ENCODE measurements at regions not wholly inside any gene's neighbourhood (a gene's known extent, or its start where the extent isn't known, plus 50 kb on each side); places are given as distances from the start of the nearest gene placed in this dataset.

DNA sequence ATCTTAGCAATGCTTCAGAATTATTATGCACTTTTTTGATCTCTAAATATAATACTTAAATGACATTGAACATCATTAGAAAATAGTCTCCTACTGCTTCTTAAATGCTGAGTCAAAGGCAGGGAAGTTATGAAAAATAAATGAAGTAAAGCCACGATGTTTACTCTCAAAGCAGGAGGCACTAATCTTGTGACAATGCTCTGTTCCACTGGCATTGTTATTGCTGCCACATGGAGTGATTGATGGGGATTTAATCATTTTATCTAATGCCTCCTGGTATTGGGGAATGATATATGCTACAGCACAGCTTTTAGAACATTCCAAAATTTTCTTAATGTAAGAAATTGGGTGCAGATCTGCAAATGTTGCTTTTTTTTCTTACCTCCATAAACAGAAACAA, 1655.4 kb upstream of the NUDT12 start:
- Histone ChIP-seq H3K4me2 (ENCODE audit: insufficient read depth, insufficient read length, low read length) (no peak overlapping the region), H3K27me3 (ENCODE audit: insufficient read depth, low read length) (no peaks in the 10 kb centered on the region), H3K4ac (ENCODE audit: low read depth, low read length) (no peak overlapping the region), H2BK15ac (ENCODE audit: low read depth, low read length) (no peak overlapping the region), H2BK120ac (ENCODE audit: low read depth, low read length, poor library complexity, severe bottlenecking) (no peak overlapping the region), H3K23me2 (ENCODE audit: insufficient read length, low read depth, low read length, poor library complexity, severe bottlenecking) (no peaks in the 10 kb centered on the region), H4K5ac (ENCODE audit: insufficient read length, low read depth, low read length) (no peak overlapping the region), H4K8ac (replicated peaks; ENCODE audit: insufficient read length, low read depth, low read length) (no peak overlapping the region), H3K14ac (ENCODE audit: insufficient read depth, low read length) (no peak overlapping the region), H3K56ac (ENCODE audit: insufficient read length, low read depth, low read length) (no peak overlapping the region), H3K4me1 (ENCODE audit: insufficient read depth, low read length) (no peaks in the 10 kb centered on the region), H2AK5ac (ENCODE audit: insufficient read length, low read length) (no peak overlapping the region), H3T11ph (ENCODE audit: low read length) (no peak overlapping the region), H2AFZ (ENCODE audit: low read length) (no peak overlapping the region), H3K18ac (ENCODE audit: insufficient read length, low read depth, low read length) (no peak overlapping the region), H3K23ac (ENCODE audit: insufficient read length, low read depth, low read length) (no peak overlapping the region), H3K27ac (ENCODE audit: insufficient read length, low read depth, low read length) (no peak overlapping the region), H2BK20ac (ENCODE audit: low read depth, low read length, poor library complexity, severe bottlenecking) (no peak overlapping the region), H4K91ac (ENCODE audit: insufficient read length, low read depth, low read length) (no peak overlapping the region), H3K9ac (ENCODE audit: extremely low read depth, insufficient read length, low read length) (no peak overlapping the region), H3K9me3 (ENCODE audit: control insufficient read depth, low read depth, low read length) (no peaks in the 10 kb centered on the region), H4K20me1 (ENCODE audit: control insufficient read depth, insufficient read depth, insufficient read length) (no peaks in the 10 kb centered on the region), H3K79me1 (ENCODE audit: insufficient read depth, low read depth, low read length, poor library complexity, severe bottlenecking) (no peaks in the 10 kb centered on the region), H2BK12ac (ENCODE audit: insufficient read length, low read depth, low read length) (no peak overlapping the region), H3K79me2 (ENCODE audit: insufficient read depth, low read length) (no peaks in the 10 kb centered on the region), H2BK5ac (ENCODE audit: insufficient read length, low read length) (no peak overlapping the region)
- Mint-ChIP-seq H3K4me1 (peaks cover 12 to 21% of the 10 kb centered on the region in 2 experiments), H3K4me3 (no peak overlapping the region), H3K27me3 (ENCODE audit: low read depth) (no peaks in the 10 kb centered on the region), H3K27ac (no peak overlapping the region), H3K36me3 (ENCODE audit: insufficient read depth in 1 of 3, low read depth in 3 of 3) (no peaks in the 10 kb centered on the region; a peak in 1 of 7 replicates), H3K9me3 (peaks cover 5 to 9% of the 10 kb centered on the region in 2 experiments; a peak in 3 of 5 replicates)
- no CpG with 5 or more reads among the region's 1 CpG for WGBS (ENCODE audit: extremely low coverage, insufficient read length, low lambda C conversion rate)
- no peak for DNase-seq
- TF ChIP-seq, protein P1, sequence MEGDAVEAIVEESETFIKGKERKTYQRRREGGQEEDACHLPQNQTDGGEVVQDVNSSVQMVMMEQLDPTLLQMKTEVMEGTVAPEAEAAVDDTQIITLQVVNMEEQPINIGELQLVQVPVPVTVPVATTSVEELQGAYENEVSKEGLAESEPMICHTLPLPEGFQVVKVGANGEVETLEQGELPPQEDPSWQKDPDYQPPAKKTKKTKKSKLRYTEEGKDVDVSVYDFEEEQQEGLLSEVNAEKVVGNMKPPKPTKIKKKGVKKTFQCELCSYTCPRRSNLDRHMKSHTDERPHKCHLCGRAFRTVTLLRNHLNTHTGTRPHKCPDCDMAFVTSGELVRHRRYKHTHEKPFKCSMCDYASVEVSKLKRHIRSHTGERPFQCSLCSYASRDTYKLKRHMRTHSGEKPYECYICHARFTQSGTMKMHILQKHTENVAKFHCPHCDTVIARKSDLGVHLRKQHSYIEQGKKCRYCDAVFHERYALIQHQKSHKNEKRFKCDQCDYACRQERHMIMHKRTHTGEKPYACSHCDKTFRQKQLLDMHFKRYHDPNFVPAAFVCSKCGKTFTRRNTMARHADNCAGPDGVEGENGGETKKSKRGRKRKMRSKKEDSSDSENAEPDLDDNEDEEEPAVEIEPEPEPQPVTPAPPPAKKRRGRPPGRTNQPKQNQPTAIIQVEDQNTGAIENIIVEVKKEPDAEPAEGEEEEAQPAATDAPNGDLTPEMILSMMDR (conservative IDR thresholded peaks at IDR 0.05), result no peak
